Mesodermal cell (in vitro differentiated cells): ENCODE measurements at regions not wholly inside any gene's neighbourhood (a gene's known extent, or its start where the extent isn't known, plus 50 kb on each side); places are given as distances from the start of the nearest gene placed in this dataset.

Source experiments
- H3K27ac ChIP-seq: 2 replicates; pipeline ENCODE4 v1.7.0; 2013; ENCODE audit warnings: mild to moderate bottlenecking, low read depth, low read length, moderate library complexity; ENCODE audit not compliant: severe bottlenecking
- H3K36me3 ChIP-seq: 2 replicates; pipeline ENCODE4 v1.7.1; 2013; ENCODE audit warnings: mild to moderate bottlenecking, low read length, moderate library complexity; ENCODE audit not compliant: control insufficient read depth, insufficient read depth
- H3K4me1 ChIP-seq: one replicate; pipeline ENCODE4 v1.7.1; 2013; ENCODE audit warnings: mild to moderate bottlenecking, low read length; ENCODE audit not compliant: insufficient read depth, control insufficient read depth, poor library complexity, severe bottlenecking
- H3K4me3 ChIP-seq: 2 replicates; pipeline ENCODE4 v1.7.0; 2013; ENCODE audit warnings: low read length, control low read depth, mild to moderate bottlenecking; ENCODE audit not compliant: insufficient read depth, poor library complexity, severe bottlenecking; ENCODE audit errors: extremely low read depth
- H3K9me3 ChIP-seq: 2 replicates; pipeline ENCODE4 v1.7.1; 2013; ENCODE audit warnings: mild to moderate bottlenecking, low read length, moderate library complexity; ENCODE audit not compliant: control insufficient read depth
- WGBS, 2 experiments: methylation state at CpG; one replicate each; pipeline ENCODE4 v1.1.5; 2013; ENCODE audit warnings: missing lambda C conversion rate in 2 of 2; ENCODE audit not compliant: insufficient coverage in 2 of 2; 5-methylcytosine and 5-hydroxymethylcytosine counted together

GRCh38 chr1:42035205-42035829 is 116.6 kb upstream of the HIVEP3 start:
- Histone ChIP-seq H3K4me3 (peak overlapping the region; percentile 66), H3K36me3 (no peaks in the 10 kb centered on the region), H3K9me3 (no peaks in the 10 kb centered on the region), H3K4me1 (no peaks in the 10 kb centered on the region), H3K27ac (no peak overlapping the region)
- 0 to 1% methylated on average over 52 to 57 of the region's 66 CpGs for WGBS, 2 experiments

GRCh38 chr1:42034426-42034825 is 115.7 kb upstream of the HIVEP3 start:
- no peak overlapping the region for H3K27ac ChIP-seq
- H3K9me3 ChIP-seq = no peaks in the 10 kb centered on the region
- H3K36me3 ChIP-seq = no peaks in the 10 kb centered on the region
- WGBS, 2 experiments = 60 to 73% methylated on average over 3 to 4 of the region's 6 CpGs
- H3K4me1 ChIP-seq = no peaks in the 10 kb centered on the region
- no peak overlapping the region for H3K4me3 ChIP-seq

- Histone ChIP-seq H3K4me1 (no peaks in the 10 kb centered on the region), H3K27ac (no peak overlapping the region), H3K9me3 (no peaks in the 10 kb centered on the region), H3K4me3 (no peak overlapping the region), H3K36me3 (no peaks in the 10 kb centered on the region)
- WGBS, 2 experiments = no CpG with 5 or more reads among the region's 1 CpG
Observed at GRCh38 chr1:42033629-42034028, 114.9 kb upstream of the HIVEP3 start.

GRCh38 chr1:42017730-42018129 is 99.0 kb upstream of the HIVEP3 start:
- Histone ChIP-seq H3K9me3 (no peaks in the 10 kb centered on the region), H3K4me1 (no peaks in the 10 kb centered on the region), H3K27ac (no peak overlapping the region), H3K4me3 (no peak overlapping the region), H3K36me3 (no peaks in the 10 kb centered on the region)
- WGBS, 2 experiments = no CpG with 5 or more reads among the region's 3 CpGs

- WGBS, 2 experiments = 80% methylated on average over 1 of the region's 2 CpGs; no CpG with 5 or more reads in 1 of the 2 experiments
- H3K4me1 ChIP-seq = no peaks in the 10 kb centered on the region
- H3K4me3 ChIP-seq = no peak overlapping the region
- no peaks in the 10 kb centered on the region for H3K9me3 ChIP-seq
- no peak overlapping the region for H3K27ac ChIP-seq
- no peaks in the 10 kb centered on the region for H3K36me3 ChIP-seq
Observed at GRCh38 chr1:42017259-42017658, 98.5 kb upstream of the HIVEP3 start.

GRCh38 chr1:42014823-42015222 is 96.1 kb upstream of the HIVEP3 start:
- WGBS, 2 experiments = no CpG with 5 or more reads among the region's 3 CpGs
- H3K9me3 ChIP-seq = no peaks in the 10 kb centered on the region
- H3K4me1 ChIP-seq = no peaks in the 10 kb centered on the region
- no peak overlapping the region for H3K27ac ChIP-seq
- H3K4me3 ChIP-seq = no peak overlapping the region
- H3K36me3 ChIP-seq = no peaks in the 10 kb centered on the region

GRCh38 chr1:42013881-42014470 is 95.3 kb upstream of the HIVEP3 start:
- WGBS, 2 experiments = 85 to 89% methylated on average over 4 to 6 of the region's 7 CpGs
- H3K27ac ChIP-seq = no peak overlapping the region
- H3K9me3 ChIP-seq = no peaks in the 10 kb centered on the region
- no peak overlapping the region for H3K4me3 ChIP-seq
- no peaks in the 10 kb centered on the region for H3K36me3 ChIP-seq
- no peaks in the 10 kb centered on the region for H3K4me1 ChIP-seq

- no peak overlapping the region for H3K4me3 ChIP-seq
- WGBS, 2 experiments = 67 to 100% methylated on average over 1 of the region's 1 CpG
Observed at GRCh38 chr1:42012852-42013251, 94.1 kb upstream of the HIVEP3 start.

GRCh38 chr1:42010381-42010780 is 91.7 kb upstream of the HIVEP3 start:
- no peak overlapping the region for H3K27ac ChIP-seq
- H3K9me3 ChIP-seq = no peaks in the 10 kb centered on the region
- H3K36me3 ChIP-seq = no peaks in the 10 kb centered on the region
- H3K4me3 ChIP-seq = no peak overlapping the region
- H3K4me1 ChIP-seq = no peaks in the 10 kb centered on the region

More at GRCh38 chr1:42012852-42013251, 94.1 kb upstream of the HIVEP3 start:
- Histone ChIP-seq H3K36me3 (no peaks in the 10 kb centered on the region), H3K27ac (no peak overlapping the region), H3K4me1 (no peaks in the 10 kb centered on the region), H3K9me3 (no peaks in the 10 kb centered on the region)

- Histone ChIP-seq H3K4me3 (no peak overlapping the region), H3K27ac (no peak overlapping the region), H3K4me1 (no peaks in the 10 kb centered on the region), H3K9me3 (no peaks in the 10 kb centered on the region), H3K36me3 (no peaks in the 10 kb centered on the region)
- no CpG with 5 or more reads among the region's 2 CpGs for WGBS, 2 experiments
Observed at GRCh38 chr1:42008264-42008663, 89.5 kb upstream of the HIVEP3 start.

- WGBS, 2 experiments = 100% methylated on average over 2 of the region's 3 CpGs
- Histone ChIP-seq H3K36me3 (no peaks in the 10 kb centered on the region), H3K27ac (no peak overlapping the region), H3K4me3 (no peak overlapping the region), H3K9me3 (no peaks in the 10 kb centered on the region), H3K4me1 (no peaks in the 10 kb centered on the region)
Observed at GRCh38 chr1:42006836-42007235, 88.1 kb upstream of the HIVEP3 start.
